ENCODE measurements at regions not wholly inside any gene's neighbourhood (a gene's known extent, or its start where the extent isn't known, plus 50 kb on each side); places are given as distances from the start of the nearest gene placed in this dataset.
A peak's percentile ranks its signal among the peaks of the same experiment; 100 is the strongest.

- no peak overlapping the region for H3K27ac ChIP-seq (ENCODE audit: low read depth in 1 of 2, low read length in 2 of 2)
- H3K4me1 ChIP-seq (ENCODE audit: control insufficient read depth in 4 of 4, insufficient read depth in 4 of 4, low read length in 3 of 4), result no peaks in the 10 kb centered on the region
- no peaks in the 10 kb centered on the region for H3K27me3 ChIP-seq (ENCODE audit: control insufficient read depth in 4 of 4, insufficient read depth in 4 of 4, low read length in 3 of 4)
- 75% methylated on average over 5 of the region's 5 CpGs for WGBS
- H3K9ac ChIP-seq (ENCODE audit: low read depth in 1 of 2, low read length in 2 of 2), result no peak overlapping the region
- H3K9me3 ChIP-seq (ENCODE audit: control insufficient read depth in 4 of 4, low read length in 3 of 4), result peaks cover 0 to 3% (median 0%) of the 10 kb centered on the region in 4 donors
- no peak overlapping the region for H3K4me3 ChIP-seq (ENCODE audit: low read depth in 1 of 3, low read length in 3 of 3)
- H3K36me3 ChIP-seq (ENCODE audit: control insufficient read depth in 4 of 4, insufficient read depth in 3 of 4, low read depth in 1 of 4, low read length in 3 of 4), result no peaks in the 10 kb centered on the region
- no peak for DNase-seq (ENCODE audit: low spot score)
- TF ChIP-seq GABPA (IDR thresholded peaks at IDR 0.05 in 1 of 2, conservative IDR thresholded peaks at IDR 0.05 in 1 of 2), result no peak
- TF ChIP-seq FOXA2 (IDR thresholded peaks at IDR 0.05), result no peak
- no peak for TF ChIP-seq REST (IDR thresholded peaks at IDR 0.05)
- no peak for TF ChIP-seq FOXA1 (IDR thresholded peaks at IDR 0.05)
These were observed 824.9 kb upstream of the CRIM1 start for GRCh38 chr2:35530615-35531135.

GRCh38 chr2:35526741-35527140 is 828.8 kb upstream of the CRIM1 start:
- H3K4me3 ChIP-seq (ENCODE audit: low read depth in 1 of 3, low read length in 3 of 3), result no peak overlapping the region
- H3K27ac ChIP-seq (ENCODE audit: low read depth in 1 of 2, low read length in 2 of 2), result no peak overlapping the region
- no peak for DNase-seq (ENCODE audit: low spot score)
- peaks cover 0 to 3% (median 0%) of the 10 kb centered on the region in 4 donors for H3K9me3 ChIP-seq (ENCODE audit: control insufficient read depth in 4 of 4, low read length in 3 of 4)
- WGBS, result 92% methylated on average over 2 of the region's 2 CpGs
- no peaks in the 10 kb centered on the region for H3K4me1 ChIP-seq (ENCODE audit: control insufficient read depth in 4 of 4, insufficient read depth in 4 of 4, low read length in 3 of 4)
- no peak overlapping the region for H3K9ac ChIP-seq (ENCODE audit: low read depth in 1 of 2, low read length in 2 of 2)
- no peaks in the 10 kb centered on the region for H3K27me3 ChIP-seq (ENCODE audit: control insufficient read depth in 4 of 4, insufficient read depth in 4 of 4, low read length in 3 of 4)
- no peaks in the 10 kb centered on the region for H3K36me3 ChIP-seq (ENCODE audit: control insufficient read depth in 4 of 4, insufficient read depth in 3 of 4, low read depth in 1 of 4, low read length in 3 of 4)
- no peak for TF ChIP-seq HNF4A (conservative IDR thresholded peaks at IDR 0.05)
- peak; percentile 25 for TF ChIP-seq REST (IDR thresholded peaks at IDR 0.05)

GRCh38 chr2:35522450-35522849 is 833.1 kb upstream of the CRIM1 start:
- 84% methylated on average over 3 of the region's 3 CpGs for WGBS
- DNase-seq (ENCODE audit: low spot score), result no peak
- no peak overlapping the region for H3K9ac ChIP-seq (ENCODE audit: low read depth in 1 of 2, low read length in 2 of 2)
- H3K4me1 ChIP-seq (ENCODE audit: control insufficient read depth in 4 of 4, insufficient read depth in 4 of 4, low read length in 3 of 4), result no peaks in the 10 kb centered on the region
- peaks cover 0 to 3% (median 2%) of the 10 kb centered on the region in 4 donors for H3K9me3 ChIP-seq (ENCODE audit: control insufficient read depth in 4 of 4, low read length in 3 of 4)
- no peaks in the 10 kb centered on the region for H3K27me3 ChIP-seq (ENCODE audit: control insufficient read depth in 4 of 4, insufficient read depth in 4 of 4, low read length in 3 of 4)
- H3K36me3 ChIP-seq (ENCODE audit: control insufficient read depth in 4 of 4, insufficient read depth in 3 of 4, low read depth in 1 of 4, low read length in 3 of 4), result no peaks in the 10 kb centered on the region
- H3K4me3 ChIP-seq (ENCODE audit: low read depth in 1 of 3, low read length in 3 of 3), result no peak overlapping the region
- no peak for TF ChIP-seq TAF1 (conservative IDR thresholded peaks at IDR 0.05)
- no peak for TF ChIP-seq FOXA1 (IDR thresholded peaks at IDR 0.05)
- TF ChIP-seq HNF4G (IDR thresholded peaks at IDR 0.05), result no peak
- TF ChIP-seq HNF4A (conservative IDR thresholded peaks at IDR 0.05), result no peak
- TF ChIP-seq NR2F2 (IDR thresholded peaks at IDR 0.05), result no peak
- no peak for TF ChIP-seq YY1 (IDR thresholded peaks at IDR 0.05)
- TF ChIP-seq ATF3 (IDR thresholded peaks at IDR 0.05), result no peak
- TF ChIP-seq MAX (IDR thresholded peaks at IDR 0.05), result no peak
- TF ChIP-seq CTCF (IDR thresholded peaks at IDR 0.05; ENCODE audit: low read depth, low read length, missing input control), result no peak
- TF ChIP-seq JUND (IDR thresholded peaks at IDR 0.05), result no peak
- no peak for TF ChIP-seq REST (IDR thresholded peaks at IDR 0.05)
- no peak for TF ChIP-seq EGR1 (IDR thresholded peaks at IDR 0.05; ENCODE audit: low read depth in 2 of 2)
- no peak overlapping the region for H3K27ac ChIP-seq (ENCODE audit: low read depth in 1 of 2, low read length in 2 of 2)
